ENCODE measurements at regions not wholly inside any gene's neighbourhood (a gene's known extent, or its start where the extent isn't known, plus 50 kb on each side); places are given as distances from the start of the nearest gene placed in this dataset.

DNA sequence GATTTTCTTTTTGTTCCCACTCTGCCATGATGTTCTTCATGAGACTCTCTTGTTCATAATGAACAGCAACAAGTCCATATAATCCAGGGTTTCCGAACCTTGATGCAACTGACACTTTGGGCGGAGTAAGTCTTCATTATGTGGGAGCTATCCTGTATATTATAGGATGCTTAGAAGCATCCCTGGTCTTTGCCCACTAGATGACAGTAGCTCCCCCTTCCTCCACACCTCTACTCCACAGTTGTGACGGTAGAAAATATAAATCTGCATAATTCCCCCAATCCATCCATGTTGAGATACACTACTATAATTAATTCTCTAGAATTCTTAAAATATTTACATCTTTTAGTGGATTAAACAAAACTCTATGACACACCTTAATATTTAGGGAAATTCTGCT, 482.2 kb upstream of the CELF4 start:
- Histone ChIP-seq H2BK120ac (ENCODE audit: low read depth, low read length) (no peak overlapping the region), H4K8ac (ENCODE audit: low read length) (no peak overlapping the region)
- WGBS: no CpG with 5 or more reads among the region's 3 CpGs

DNA sequence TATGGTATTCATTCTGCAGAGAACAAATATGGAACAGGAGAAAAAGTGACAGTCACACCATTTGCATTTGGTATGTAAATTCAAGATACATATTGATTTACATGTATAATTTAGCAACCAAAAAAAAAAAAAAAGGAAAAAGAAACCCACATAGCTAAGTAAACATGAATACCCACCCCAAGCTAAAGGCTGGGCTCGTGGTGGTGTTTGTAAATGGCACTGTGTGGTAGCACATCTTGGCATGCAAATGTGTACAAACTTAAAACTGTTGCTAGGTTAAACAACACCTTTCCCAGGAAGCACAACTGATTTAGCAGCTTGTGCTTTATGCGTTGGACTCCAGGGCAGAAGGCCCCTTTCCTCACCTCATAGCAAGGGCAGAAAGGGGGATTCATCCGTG, 481.1 kb upstream of the CELF4 start:
- no peak overlapping the region for H4K91ac ChIP-seq (ENCODE audit: low read length)
- WGBS: 85% methylated on average over 2 of the region's 3 CpGs
- no peak overlapping the region for H3K9ac ChIP-seq (ENCODE audit: low read length)
- DNase-seq: no peak
- H3K23ac ChIP-seq (ENCODE audit: low read length in 2 of 2): no peak overlapping the region
- no peak overlapping the region for H2BK12ac ChIP-seq (ENCODE audit: low read length in 2 of 2)
- H3K79me1 ChIP-seq (replicated peaks; ENCODE audit: low read length, poor library complexity, severe bottlenecking): no peaks in the 10 kb centered on the region
- H3K27ac ChIP-seq (ENCODE audit: low read length, poor library complexity, severe bottlenecking): no peak overlapping the region
- no peak overlapping the region for H2BK5ac ChIP-seq (ENCODE audit: low read depth, low read length, poor library complexity, severe bottlenecking)
- no peaks in the 10 kb centered on the region for H3K27me3 ChIP-seq (ENCODE audit: control insufficient read depth in 1 of 2, insufficient read depth in 1 of 2, low read length in 2 of 2)
- H3K36me3 ChIP-seq (ENCODE audit: control insufficient read depth in 1 of 2, insufficient read depth in 2 of 2, low read depth in 1 of 2, low read length in 2 of 2): no peaks in the 10 kb centered on the region
- H3K4me3 ChIP-seq (ENCODE audit: insufficient read depth in 1 of 2, low read depth in 1 of 2, low read length in 2 of 2): no peak overlapping the region
- H3K9me3 ChIP-seq (ENCODE audit: control insufficient read depth, low read length): no peaks in the 10 kb centered on the region
- H2BK120ac ChIP-seq (ENCODE audit: low read depth, low read length): no peak overlapping the region
- no peak overlapping the region for H2AFZ ChIP-seq (ENCODE audit: low read depth, low read length)
- no peak overlapping the region for H2BK15ac ChIP-seq (ENCODE audit: low read depth, poor library complexity, severe bottlenecking)
- H3K4me1 ChIP-seq (ENCODE audit: control insufficient read depth, insufficient read depth, low read depth, low read length): peaks cover 2% of the 10 kb centered on the region
- no peak overlapping the region for H3K18ac ChIP-seq (ENCODE audit: low read depth in 1 of 2, low read length in 2 of 2)
- H3K4ac ChIP-seq (ENCODE audit: low read depth in 1 of 2, low read length in 2 of 2): no peak overlapping the region
- H2AK5ac ChIP-seq (ENCODE audit: low read length, severe bottlenecking): no peak overlapping the region
- H4K8ac ChIP-seq (ENCODE audit: low read length): no peak overlapping the region
- H3K4me2 ChIP-seq (ENCODE audit: low read length, poor library complexity, severe bottlenecking): no peak overlapping the region
- no peak overlapping the region for H3K14ac ChIP-seq (ENCODE audit: low read length in 2 of 2)

More for the DNA sequence above, 482.2 kb upstream of the CELF4 start:
- Histone ChIP-seq H3K27me3 (ENCODE audit: control insufficient read depth in 1 of 2, insufficient read depth in 1 of 2, low read length in 2 of 2) (no peaks in the 10 kb centered on the region), H2AK5ac (ENCODE audit: low read length, severe bottlenecking) (no peak overlapping the region), H3K27ac (ENCODE audit: low read length, poor library complexity, severe bottlenecking) (no peak overlapping the region), H3K4me3 (ENCODE audit: insufficient read depth in 1 of 2, low read depth in 1 of 2, low read length in 2 of 2) (no peak overlapping the region), H3K4me1 (ENCODE audit: control insufficient read depth, insufficient read depth, low read depth, low read length) (no peaks in the 10 kb centered on the region), H3K14ac (ENCODE audit: low read length in 2 of 2) (no peak overlapping the region), H3K36me3 (ENCODE audit: control insufficient read depth in 1 of 2, insufficient read depth in 2 of 2, low read depth in 1 of 2, low read length in 2 of 2) (no peaks in the 10 kb centered on the region), H3K4me2 (ENCODE audit: low read length, poor library complexity, severe bottlenecking) (no peak overlapping the region), H3K18ac (ENCODE audit: low read depth in 1 of 2, low read length in 2 of 2) (no peak overlapping the region), H2BK15ac (ENCODE audit: low read depth, poor library complexity, severe bottlenecking) (no peak overlapping the region), H2BK5ac (ENCODE audit: low read depth, low read length, poor library complexity, severe bottlenecking) (no peak overlapping the region), H3K9me3 (ENCODE audit: control insufficient read depth, low read length) (no peaks in the 10 kb centered on the region), H2BK12ac (ENCODE audit: low read length in 2 of 2) (no peak overlapping the region), H4K91ac (ENCODE audit: low read length) (no peak overlapping the region), H2AFZ (ENCODE audit: low read depth, low read length) (no peak overlapping the region), H3K79me1 (replicated peaks; ENCODE audit: low read length, poor library complexity, severe bottlenecking) (no peaks in the 10 kb centered on the region), H3K4ac (ENCODE audit: low read depth in 1 of 2, low read length in 2 of 2) (no peak overlapping the region), H3K23ac (ENCODE audit: low read length in 2 of 2) (no peak overlapping the region), H3K9ac (ENCODE audit: low read length) (no peak overlapping the region)
- DNase-seq: no peak

DNA sequence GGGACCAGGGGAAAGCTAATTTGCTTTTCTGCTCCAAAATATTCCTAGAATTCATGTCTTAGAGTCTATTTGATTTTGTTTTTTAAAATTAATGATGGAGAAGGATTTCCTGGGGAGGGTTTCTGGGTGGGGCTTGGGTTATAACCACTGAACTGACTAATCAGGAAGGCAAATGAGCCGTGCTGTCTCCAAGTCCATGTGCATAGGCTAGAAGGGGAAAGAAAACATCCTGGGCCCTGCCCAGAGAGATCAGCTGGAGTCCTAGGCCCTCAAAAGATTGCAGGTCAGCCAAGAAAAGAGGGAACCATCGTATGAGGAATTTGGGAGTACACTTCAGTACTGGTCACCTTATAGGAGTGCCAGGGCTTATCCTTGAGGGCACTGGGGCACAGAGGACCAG, 480.2 kb upstream of the CELF4 start:
- H2BK12ac ChIP-seq (ENCODE audit: low read length in 2 of 2): no peak overlapping the region
- H3K4me1 ChIP-seq (ENCODE audit: control insufficient read depth, insufficient read depth, low read depth, low read length): peaks cover 2% of the 10 kb centered on the region
- H3K9ac ChIP-seq (ENCODE audit: low read length): no peak overlapping the region
- H2BK15ac ChIP-seq (ENCODE audit: low read depth, poor library complexity, severe bottlenecking): no peak overlapping the region
- no peaks in the 10 kb centered on the region for H3K36me3 ChIP-seq (ENCODE audit: control insufficient read depth in 1 of 2, insufficient read depth in 2 of 2, low read depth in 1 of 2, low read length in 2 of 2)
- H3K4ac ChIP-seq (ENCODE audit: low read depth in 1 of 2, low read length in 2 of 2): no peak overlapping the region
- no peak overlapping the region for H2BK120ac ChIP-seq (ENCODE audit: low read depth, low read length)
- no peak for DNase-seq
- no peak overlapping the region for H2AFZ ChIP-seq (ENCODE audit: low read depth, low read length)
- no peak overlapping the region for H3K4me2 ChIP-seq (ENCODE audit: low read length, poor library complexity, severe bottlenecking)
- H3K27me3 ChIP-seq (ENCODE audit: control insufficient read depth in 1 of 2, insufficient read depth in 1 of 2, low read length in 2 of 2): no peaks in the 10 kb centered on the region
- no peak overlapping the region for H2BK5ac ChIP-seq (ENCODE audit: low read depth, low read length, poor library complexity, severe bottlenecking)
- H3K14ac ChIP-seq (ENCODE audit: low read length in 2 of 2): no peak overlapping the region
- 98% methylated on average over 2 of the region's 2 CpGs for WGBS
- no peak overlapping the region for H3K4me3 ChIP-seq (ENCODE audit: insufficient read depth in 1 of 2, low read depth in 1 of 2, low read length in 2 of 2)
- H3K23ac ChIP-seq (ENCODE audit: low read length in 2 of 2): no peak overlapping the region
- H3K9me3 ChIP-seq (ENCODE audit: control insufficient read depth, low read length): no peaks in the 10 kb centered on the region
- H2AK5ac ChIP-seq (ENCODE audit: low read length, severe bottlenecking): no peak overlapping the region
- H3K27ac ChIP-seq (ENCODE audit: low read length, poor library complexity, severe bottlenecking): no peak overlapping the region
- H3K18ac ChIP-seq (ENCODE audit: low read depth in 1 of 2, low read length in 2 of 2): no peak overlapping the region
- H4K8ac ChIP-seq (ENCODE audit: low read length): no peak overlapping the region
- no peaks in the 10 kb centered on the region for H3K79me1 ChIP-seq (replicated peaks; ENCODE audit: low read length, poor library complexity, severe bottlenecking)
- H4K91ac ChIP-seq (ENCODE audit: low read length): no peak overlapping the region

DNA sequence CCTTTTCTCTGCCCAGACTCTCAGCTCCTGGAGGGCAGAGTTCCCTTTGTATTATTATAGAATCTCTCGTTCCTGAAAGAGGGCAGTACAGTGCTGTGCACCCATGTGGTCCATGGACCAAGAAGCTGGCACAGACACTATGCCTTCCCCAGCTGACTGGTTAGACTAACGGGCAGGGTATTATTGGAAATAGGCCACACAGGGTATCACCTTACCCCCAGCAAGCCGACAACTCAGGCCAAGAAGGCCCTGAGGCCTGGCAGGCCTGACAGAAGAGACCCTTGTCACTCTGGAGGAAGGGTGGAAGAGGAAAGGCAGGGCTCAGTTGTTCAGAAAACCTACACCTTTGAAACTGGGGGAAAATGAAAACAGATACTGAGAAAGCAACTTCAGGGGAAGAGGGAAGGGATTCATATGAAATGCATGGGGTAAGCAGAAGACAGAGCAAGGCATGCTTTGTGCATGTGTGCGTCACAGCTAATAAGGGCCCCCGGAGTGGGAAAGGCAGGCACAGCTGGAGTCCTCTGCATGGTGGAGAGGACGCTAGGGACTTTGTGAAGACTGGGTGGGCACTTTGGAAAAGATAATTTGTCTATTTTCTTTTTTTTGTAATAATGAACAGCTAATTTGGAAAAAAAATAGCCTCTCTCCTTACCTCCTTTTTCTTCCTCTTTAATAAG, 476.8 kb upstream of the CELF4 start:
- no peak overlapping the region for H3K18ac ChIP-seq (ENCODE audit: low read depth in 1 of 2, low read length in 2 of 2)
- WGBS: 95% methylated on average over 5 of the region's 6 CpGs

More for the DNA sequence above, 476.8 kb upstream of the CELF4 start:
- H3K27ac ChIP-seq (ENCODE audit: low read length, poor library complexity, severe bottlenecking): no peak overlapping the region
- no peaks in the 10 kb centered on the region for H3K9me3 ChIP-seq (ENCODE audit: control insufficient read depth, low read length)
- no peak overlapping the region for H3K14ac ChIP-seq (ENCODE audit: low read length in 2 of 2)
- no peak overlapping the region for H2AK5ac ChIP-seq (ENCODE audit: low read length, severe bottlenecking)
- no peak overlapping the region for H2AFZ ChIP-seq (ENCODE audit: low read depth, low read length)
- H3K4ac ChIP-seq (ENCODE audit: low read depth in 1 of 2, low read length in 2 of 2): no peak overlapping the region
- H2BK120ac ChIP-seq (ENCODE audit: low read depth, low read length): no peak overlapping the region
- H3K4me3 ChIP-seq (ENCODE audit: insufficient read depth in 1 of 2, low read depth in 1 of 2, low read length in 2 of 2): no peak overlapping the region
- H3K9ac ChIP-seq (ENCODE audit: low read length): no peak overlapping the region
- no peak overlapping the region for H3K23ac ChIP-seq (ENCODE audit: low read length in 2 of 2)
- no peak for DNase-seq
- H2BK5ac ChIP-seq (ENCODE audit: low read depth, low read length, poor library complexity, severe bottlenecking): no peak overlapping the region
- H3K4me2 ChIP-seq (ENCODE audit: low read length, poor library complexity, severe bottlenecking): no peak overlapping the region
- no peaks in the 10 kb centered on the region for H3K36me3 ChIP-seq (ENCODE audit: control insufficient read depth in 1 of 2, insufficient read depth in 2 of 2, low read depth in 1 of 2, low read length in 2 of 2)
- H3K4me1 ChIP-seq (ENCODE audit: control insufficient read depth, insufficient read depth, low read depth, low read length): peaks cover 2% of the 10 kb centered on the region
- H2BK12ac ChIP-seq (ENCODE audit: low read length in 2 of 2): no peak overlapping the region
- no peaks in the 10 kb centered on the region for H3K27me3 ChIP-seq (ENCODE audit: control insufficient read depth in 1 of 2, insufficient read depth in 1 of 2, low read length in 2 of 2)
- no peaks in the 10 kb centered on the region for H3K79me1 ChIP-seq (replicated peaks; ENCODE audit: low read length, poor library complexity, severe bottlenecking)
- H2BK15ac ChIP-seq (ENCODE audit: low read depth, poor library complexity, severe bottlenecking): no peak overlapping the region
- H4K8ac ChIP-seq (ENCODE audit: low read length): no peak overlapping the region
- H4K91ac ChIP-seq (ENCODE audit: low read length): no peak overlapping the region
